ENCODE measurements at regions not wholly inside any gene's neighbourhood (a gene's known extent, or its start where the extent isn't known, plus 50 kb on each side); places are given as distances from the start of the nearest gene placed in this dataset.

- H3K4me3 ChIP-seq: no peak overlapping the region
- Mint-ChIP-seq H3K27me3 (ENCODE audit: insufficient read depth, low read depth, poor library complexity) (no peaks in the 10 kb centered on the region), H3K9me3 (no peaks in the 10 kb centered on the region), H3K36me3 (ENCODE audit: low read depth) (no peaks in the 10 kb centered on the region), H3K4me3 (no peak overlapping the region), H3K4me1 (no peaks in the 10 kb centered on the region), H3K27ac (no peak overlapping the region)
- H3K4me1 ChIP-seq (ENCODE audit: insufficient read depth): no peaks in the 10 kb centered on the region
- no peak for TF ChIP-seq POLR2AphosphoS5 (IDR thresholded peaks at IDR 0.05; ENCODE audit: low read depth)
- no peak for TF ChIP-seq EZH2phosphoT487 (IDR thresholded peaks at IDR 0.05; ENCODE audit: unreplicated experiment)
- no peak for TF ChIP-seq EZH2 (IDR thresholded peaks at IDR 0.05; ENCODE audit: low read depth, unreplicated experiment)
- no peak for TF ChIP-seq NANOG (IDR thresholded peaks at IDR 0.05; ENCODE audit: borderline replicate concordance)
- no peak for TF ChIP-seq JUNB (IDR thresholded peaks at IDR 0.05; ENCODE audit: unreplicated experiment)
- TF ChIP-seq, protein P1, sequence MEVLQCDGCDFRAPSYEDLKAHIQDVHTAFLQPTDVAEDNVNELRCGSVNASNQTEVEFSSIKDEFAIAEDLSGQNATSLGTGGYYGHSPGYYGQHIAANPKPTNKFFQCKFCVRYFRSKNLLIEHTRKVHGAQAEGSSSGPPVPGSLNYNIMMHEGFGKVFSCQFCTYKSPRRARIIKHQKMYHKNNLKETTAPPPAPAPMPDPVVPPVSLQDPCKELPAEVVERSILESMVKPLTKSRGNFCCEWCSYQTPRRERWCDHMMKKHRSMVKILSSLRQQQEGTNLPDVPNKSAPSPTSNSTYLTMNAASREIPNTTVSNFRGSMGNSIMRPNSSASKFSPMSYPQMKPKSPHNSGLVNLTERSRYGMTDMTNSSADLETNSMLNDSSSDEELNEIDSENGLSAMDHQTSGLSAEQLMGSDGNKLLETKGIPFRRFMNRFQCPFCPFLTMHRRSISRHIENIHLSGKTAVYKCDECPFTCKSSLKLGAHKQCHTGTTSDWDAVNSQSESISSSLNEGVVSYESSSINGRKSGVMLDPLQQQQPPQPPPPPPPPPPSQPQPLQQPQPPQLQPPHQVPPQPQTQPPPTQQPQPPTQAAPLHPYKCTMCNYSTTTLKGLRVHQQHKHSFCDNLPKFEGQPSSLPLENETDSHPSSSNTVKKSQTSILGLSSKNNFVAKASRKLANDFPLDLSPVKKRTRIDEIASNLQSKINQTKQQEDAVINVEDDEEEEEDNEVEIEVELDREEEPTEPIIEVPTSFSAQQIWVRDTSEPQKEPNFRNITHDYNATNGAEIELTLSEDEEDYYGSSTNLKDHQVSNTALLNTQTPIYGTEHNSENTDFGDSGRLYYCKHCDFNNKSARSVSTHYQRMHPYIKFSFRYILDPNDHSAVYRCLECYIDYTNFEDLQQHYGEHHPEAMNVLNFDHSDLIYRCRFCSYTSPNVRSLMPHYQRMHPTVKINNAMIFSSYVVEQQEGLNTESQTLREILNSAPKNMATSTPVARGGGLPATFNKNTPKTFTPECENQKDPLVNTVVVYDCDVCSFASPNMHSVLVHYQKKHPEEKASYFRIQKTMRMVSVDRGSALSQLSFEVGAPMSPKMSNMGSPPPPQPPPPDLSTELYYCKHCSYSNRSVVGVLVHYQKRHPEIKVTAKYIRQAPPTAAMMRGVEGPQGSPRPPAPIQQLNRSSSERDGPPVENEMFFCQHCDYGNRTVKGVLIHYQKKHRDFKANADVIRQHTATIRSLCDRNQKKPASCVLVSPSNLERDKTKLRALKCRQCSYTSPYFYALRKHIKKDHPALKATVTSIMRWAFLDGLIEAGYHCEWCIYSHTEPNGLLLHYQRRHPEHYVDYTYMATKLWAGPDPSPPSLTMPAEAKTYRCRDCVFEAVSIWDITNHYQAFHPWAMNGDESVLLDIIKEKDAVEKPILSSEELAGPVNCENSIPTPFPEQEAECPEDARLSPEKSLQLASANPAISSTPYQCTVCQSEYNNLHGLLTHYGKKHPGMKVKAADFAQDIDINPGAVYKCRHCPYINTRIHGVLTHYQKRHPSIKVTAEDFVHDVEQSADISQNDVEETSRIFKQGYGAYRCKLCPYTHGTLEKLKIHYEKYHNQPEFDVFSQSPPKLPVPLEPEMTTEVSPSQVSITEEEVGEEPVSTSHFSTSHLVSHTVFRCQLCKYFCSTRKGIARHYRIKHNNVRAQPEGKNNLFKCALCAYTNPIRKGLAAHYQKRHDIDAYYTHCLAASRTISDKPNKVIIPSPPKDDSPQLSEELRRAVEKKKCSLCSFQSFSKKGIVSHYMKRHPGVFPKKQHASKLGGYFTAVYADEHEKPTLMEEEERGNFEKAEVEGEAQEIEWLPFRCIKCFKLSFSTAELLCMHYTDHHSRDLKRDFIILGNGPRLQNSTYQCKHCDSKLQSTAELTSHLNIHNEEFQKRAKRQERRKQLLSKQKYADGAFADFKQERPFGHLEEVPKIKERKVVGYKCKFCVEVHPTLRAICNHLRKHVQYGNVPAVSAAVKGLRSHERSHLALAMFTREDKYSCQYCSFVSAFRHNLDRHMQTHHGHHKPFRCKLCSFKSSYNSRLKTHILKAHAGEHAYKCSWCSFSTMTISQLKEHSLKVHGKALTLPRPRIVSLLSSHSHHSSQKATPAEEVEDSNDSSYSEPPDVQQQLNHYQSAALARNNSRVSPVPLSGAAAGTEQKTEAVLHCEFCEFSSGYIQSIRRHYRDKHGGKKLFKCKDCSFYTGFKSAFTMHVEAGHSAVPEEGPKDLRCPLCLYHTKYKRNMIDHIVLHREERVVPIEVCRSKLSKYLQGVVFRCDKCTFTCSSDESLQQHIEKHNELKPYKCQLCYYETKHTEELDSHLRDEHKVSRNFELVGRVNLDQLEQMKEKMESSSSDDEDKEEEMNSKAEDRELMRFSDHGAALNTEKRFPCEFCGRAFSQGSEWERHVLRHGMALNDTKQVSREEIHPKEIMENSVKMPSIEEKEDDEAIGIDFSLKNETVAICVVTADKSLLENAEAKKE (CRISPR knock-in tag; IDR thresholded peaks at IDR 0.05): no peak
- no peak for TF ChIP-seq ETS1 (IDR thresholded peaks at IDR 0.05)
- no peak for TF ChIP-seq CTCF (conservative IDR thresholded peaks at IDR 0.05; ENCODE audit: low read depth in 2 of 2)
- TF ChIP-seq STAT1 (IDR thresholded peaks at IDR 0.05; ENCODE audit: unreplicated experiment): no peak
- no peaks in the 10 kb centered on the region for H4K20me1 ChIP-seq (replicated peaks; ENCODE audit: insufficient read depth)
- DNase-seq (ENCODE audit: low spot score): no peak
- H3K27me3 ChIP-seq (ENCODE audit: insufficient read depth): no peaks in the 10 kb centered on the region
- no peaks in the 10 kb centered on the region for H3K9me2 ChIP-seq (ENCODE audit: insufficient read depth)
- ATAC-seq: no peak
- no peaks in the 10 kb centered on the region for H3K36me3 ChIP-seq (ENCODE audit: insufficient read depth)
- no peak overlapping the region for H3K4me2 ChIP-seq
- H3K27ac ChIP-seq (ENCODE audit: low read depth): no peak overlapping the region
- no peaks in the 10 kb centered on the region for H3F3A ChIP-seq (replicated peaks; ENCODE audit: low read depth)
- H3K79me2 ChIP-seq (replicated peaks; ENCODE audit: insufficient read depth): no peaks in the 10 kb centered on the region
- H2AFZ ChIP-seq: no peak overlapping the region
These were observed 1501.6 kb upstream of the MIR17HG start for GRCh38 chr13:89845874-89846273.

Data from GM23338 (cell line).